ENCODE measurements at regions not wholly inside any gene's neighbourhood (a gene's known extent, or its start where the extent isn't known, plus 50 kb on each side); places are given as distances from the start of the nearest gene placed in this dataset.

DNA sequence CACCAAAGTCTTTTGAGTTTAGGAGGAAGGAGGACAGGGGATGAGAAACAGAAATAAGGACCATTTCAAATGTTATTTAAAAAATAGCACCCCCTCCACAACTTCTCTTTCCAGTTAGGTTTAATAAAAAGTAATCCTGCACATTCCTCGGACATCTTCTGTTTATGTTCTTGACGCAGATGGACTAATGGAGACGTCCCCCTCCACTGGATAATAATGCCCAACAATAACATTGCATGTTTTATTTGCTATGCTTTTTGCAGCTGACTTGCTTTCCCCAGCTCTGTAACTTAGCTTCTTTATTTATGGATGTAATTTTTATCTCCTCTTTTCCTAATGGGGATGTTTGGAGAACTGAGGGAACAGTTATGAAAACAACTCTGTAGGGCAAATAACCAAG lies 89.5 kb downstream of the MAT2B start:
- intact Hi-C loops (cut with DNase I) = no loop called here
- TF ChIP-seq, protein P1, sequence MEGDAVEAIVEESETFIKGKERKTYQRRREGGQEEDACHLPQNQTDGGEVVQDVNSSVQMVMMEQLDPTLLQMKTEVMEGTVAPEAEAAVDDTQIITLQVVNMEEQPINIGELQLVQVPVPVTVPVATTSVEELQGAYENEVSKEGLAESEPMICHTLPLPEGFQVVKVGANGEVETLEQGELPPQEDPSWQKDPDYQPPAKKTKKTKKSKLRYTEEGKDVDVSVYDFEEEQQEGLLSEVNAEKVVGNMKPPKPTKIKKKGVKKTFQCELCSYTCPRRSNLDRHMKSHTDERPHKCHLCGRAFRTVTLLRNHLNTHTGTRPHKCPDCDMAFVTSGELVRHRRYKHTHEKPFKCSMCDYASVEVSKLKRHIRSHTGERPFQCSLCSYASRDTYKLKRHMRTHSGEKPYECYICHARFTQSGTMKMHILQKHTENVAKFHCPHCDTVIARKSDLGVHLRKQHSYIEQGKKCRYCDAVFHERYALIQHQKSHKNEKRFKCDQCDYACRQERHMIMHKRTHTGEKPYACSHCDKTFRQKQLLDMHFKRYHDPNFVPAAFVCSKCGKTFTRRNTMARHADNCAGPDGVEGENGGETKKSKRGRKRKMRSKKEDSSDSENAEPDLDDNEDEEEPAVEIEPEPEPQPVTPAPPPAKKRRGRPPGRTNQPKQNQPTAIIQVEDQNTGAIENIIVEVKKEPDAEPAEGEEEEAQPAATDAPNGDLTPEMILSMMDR (IDR thresholded peaks at IDR 0.05) = no peak
- no peak for TF ChIP-seq POLR2A (IDR thresholded peaks at IDR 0.05)
- H3K27ac ChIP-seq = no peak overlapping the region
- ATAC-seq = no peak
- DNase-seq = no peak
- no peaks in the 10 kb centered on the region for H3K27me3 ChIP-seq
- no peaks in the 10 kb centered on the region for H3K9me3 ChIP-seq
- H3K4me3 ChIP-seq = no peak overlapping the region
- H3K36me3 ChIP-seq = no peaks in the 10 kb centered on the region
- no peaks in the 10 kb centered on the region for H3K4me1 ChIP-seq
- 31% methylated on average over 3 of the region's 3 CpGs for WGBS (ENCODE audit: insufficient coverage, low coverage, low lambda C conversion rate, missing lambda C conversion rate)

DNA sequence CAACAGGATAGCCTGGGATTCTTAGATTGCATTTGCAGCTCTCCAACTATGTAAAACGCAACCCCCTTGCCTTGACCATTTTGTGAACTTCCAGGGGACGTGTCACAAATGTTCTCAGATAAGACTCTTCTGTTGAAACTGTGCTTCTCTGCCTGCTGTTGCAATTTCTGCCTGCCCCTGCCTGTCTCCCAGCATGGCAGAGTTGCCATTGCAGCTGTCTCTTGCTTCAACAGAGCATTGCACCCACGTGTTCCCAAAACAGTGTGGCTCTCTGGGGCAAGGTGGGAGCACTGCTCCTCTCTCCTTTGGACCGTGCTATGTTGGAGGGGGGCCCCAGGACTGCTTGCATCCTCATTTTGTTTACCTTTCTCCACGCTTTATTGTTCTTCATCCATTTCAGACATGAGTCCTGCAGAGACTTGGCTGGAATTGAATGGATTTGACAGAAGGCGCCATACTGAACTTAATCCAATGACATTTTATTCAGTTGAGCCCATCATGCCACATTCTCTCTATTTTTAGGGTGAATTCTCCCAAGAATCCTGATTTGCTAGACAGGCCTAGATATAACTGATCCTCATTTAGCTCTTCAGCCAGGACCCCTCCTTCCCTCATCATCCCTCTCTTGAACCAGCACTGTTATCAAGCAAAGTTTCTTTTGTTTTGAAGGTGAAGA lies 90.7 kb downstream of the MAT2B start:
- H3K27me3 ChIP-seq = no peaks in the 10 kb centered on the region
- no peaks in the 10 kb centered on the region for H3K4me1 ChIP-seq
- TF ChIP-seq, protein P1 (IDR thresholded peaks at IDR 0.05) = no peak
- TF ChIP-seq POLR2A (IDR thresholded peaks at IDR 0.05) = no peak
- DNase-seq (no peak), ATAC-seq (no peak)
- no peak overlapping the region for H3K27ac ChIP-seq
- 34% methylated on average over 4 of the region's 6 CpGs for WGBS (ENCODE audit: insufficient coverage, low coverage, low lambda C conversion rate, missing lambda C conversion rate)
- intact Hi-C loops (cut with DNase I) = no loop called here
- H3K36me3 ChIP-seq = no peaks in the 10 kb centered on the region
- H3K4me3 ChIP-seq = no peak overlapping the region
- H3K9me3 ChIP-seq = no peaks in the 10 kb centered on the region

DNA sequence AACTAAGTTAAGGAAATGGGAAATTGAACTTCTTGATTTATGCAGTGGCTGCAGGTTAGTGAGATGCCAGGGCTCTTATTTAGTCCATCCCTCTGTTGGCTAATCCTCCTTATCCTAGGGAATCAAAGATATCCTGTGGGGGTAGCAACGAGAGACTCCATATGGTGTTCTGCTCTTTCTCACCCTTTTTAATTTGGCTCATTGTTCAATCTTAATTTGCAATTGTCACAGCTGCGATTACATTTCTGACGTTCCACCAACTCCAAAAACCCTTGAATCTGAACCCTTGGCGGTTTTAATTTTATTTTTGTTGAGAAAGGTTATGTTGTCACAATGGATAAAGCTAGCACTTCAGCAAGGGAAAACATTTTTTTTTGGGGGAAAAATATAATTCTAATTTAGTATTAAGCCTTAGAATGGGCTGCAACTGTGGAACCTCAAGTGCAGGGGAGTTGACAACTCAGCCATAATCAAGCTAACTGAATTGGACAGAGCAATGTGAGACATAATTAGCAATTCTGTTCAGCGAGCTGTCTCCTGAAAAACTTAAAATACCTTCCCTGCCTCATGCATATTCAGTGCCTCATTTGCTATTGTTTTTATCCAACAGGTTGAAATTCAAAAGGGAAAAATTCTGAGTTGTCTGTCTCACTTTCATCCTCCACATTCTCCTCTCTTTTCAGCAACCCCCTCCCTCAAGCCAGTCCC lies 91.3 kb downstream of the MAT2B start:
- Histone ChIP-seq H3K36me3 (no peaks in the 10 kb centered on the region), H3K27me3 (no peaks in the 10 kb centered on the region), H3K4me3 (no peak overlapping the region), H3K9me3 (no peaks in the 10 kb centered on the region), H3K27ac (no peak overlapping the region), H3K4me1 (no peaks in the 10 kb centered on the region)
- 27% methylated on average over 5 of the region's 5 CpGs for WGBS (ENCODE audit: insufficient coverage, low coverage, low lambda C conversion rate, missing lambda C conversion rate)
- DNase-seq (no peak), ATAC-seq (no peak)
- intact Hi-C loops (cut with DNase I) = no loop called here
- TF ChIP-seq POLR2A (IDR thresholded peaks at IDR 0.05) = no peak
- TF ChIP-seq, protein P1 (IDR thresholded peaks at IDR 0.05) = no peak

DNA sequence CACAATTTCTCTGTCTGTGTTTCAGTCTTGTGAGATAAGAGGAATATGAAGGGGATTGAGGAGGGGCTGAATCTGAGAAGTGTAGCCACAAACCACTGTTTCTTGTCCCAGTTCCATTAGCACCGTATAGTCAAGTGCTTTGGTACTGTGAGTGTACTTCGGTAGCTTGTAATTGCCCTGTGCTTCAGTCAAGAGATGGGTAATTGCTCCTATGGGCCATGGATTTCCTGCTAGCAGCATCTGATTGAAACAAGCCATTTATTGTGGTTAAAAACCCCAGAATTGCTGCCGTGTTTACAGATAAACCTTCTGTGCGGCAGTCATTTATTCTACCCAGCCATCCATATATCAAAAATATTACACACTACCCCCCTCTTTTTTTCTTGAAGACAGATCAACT lies 98.6 kb downstream of the MAT2B start:
- Histone ChIP-seq H3K4me1 (no peaks in the 10 kb centered on the region), H3K36me3 (no peaks in the 10 kb centered on the region), H3K27ac (no peak overlapping the region), H3K4me3 (no peak overlapping the region), H3K9me3 (no peaks in the 10 kb centered on the region), H3K27me3 (no peaks in the 10 kb centered on the region)
- ATAC-seq (no peak), DNase-seq (no peak)
- 15% methylated on average over 2 of the region's 4 CpGs for WGBS (ENCODE audit: insufficient coverage, low coverage, low lambda C conversion rate, missing lambda C conversion rate)
- no peak for TF ChIP-seq POLR2A (IDR thresholded peaks at IDR 0.05)
- TF ChIP-seq, protein P1 (IDR thresholded peaks at IDR 0.05) = no peak
- intact Hi-C loops (cut with DNase I) = no loop called here
